ENCODE measurements at regions not wholly inside any gene's neighbourhood (a gene's known extent, or its start where the extent isn't known, plus 50 kb on each side); places are given as distances from the start of the nearest gene placed in this dataset.

GRCh38 chr3:193847402-193847801 lies 254.4 kb downstream of the OPA1 start:
- no peaks in the 10 kb centered on the region; a peak in 1 of 22 replicates for H3K27me3 ChIP-seq
- H3K4me1 ChIP-seq: peaks cover 12 to 17% (median 14%) of the 10 kb centered on the region in 10 experiments
- TF ChIP-seq Cebpa-rat (IDR thresholded peaks at IDR 0.05): no peak
- no peak overlapping the region for H3K27ac ChIP-seq
- H4K20me1 ChIP-seq: no peaks in the 10 kb centered on the region
- H3K9ac ChIP-seq: no peak overlapping the region
- no peak overlapping the region for H3K4me2 ChIP-seq
- H3K36me3 ChIP-seq: no peaks in the 10 kb centered on the region
- no peak overlapping the region for H3K4me3 ChIP-seq
- H3K9me3 ChIP-seq (replicated peaks in 1 of 11): peaks cover 0 to 11% (median 0%) of the 10 kb centered on the region in 11 experiments; a peak in 2 of 22 replicates

- no peak overlapping the region for H3K27ac ChIP-seq
- H4K20me1 ChIP-seq: no peaks in the 10 kb centered on the region
- no peak overlapping the region for H3K4me3 ChIP-seq
- TF ChIP-seq Cebpa-rat (IDR thresholded peaks at IDR 0.05): no peak
- H3K4me1 ChIP-seq: peaks cover 20 to 28% (median 25%) of the 10 kb centered on the region in 10 experiments
- no peaks in the 10 kb centered on the region for H3K36me3 ChIP-seq
- H3K4me2 ChIP-seq: no peak overlapping the region
- H3K9me3 ChIP-seq (replicated peaks in 1 of 11): peaks cover 0 to 11% (median 0%) of the 10 kb centered on the region in 11 experiments; a peak in 2 of 22 replicates
- no peaks in the 10 kb centered on the region; a peak in 1 of 22 replicates for H3K27me3 ChIP-seq
- no peak overlapping the region for H3K9ac ChIP-seq
Measured at GRCh38 chr3:193848547-193848946, 255.5 kb downstream of the OPA1 start.

- H3K36me3 ChIP-seq: no peaks in the 10 kb centered on the region
- no peak overlapping the region for H3K9ac ChIP-seq
- no peak overlapping the region for H3K4me2 ChIP-seq
- H3K9me3 ChIP-seq (replicated peaks in 1 of 11): peaks cover 0 to 9% (median 0%) of the 10 kb centered on the region in 11 experiments; a peak in 2 of 22 replicates
- H3K4me1 ChIP-seq: peaks cover 25 to 33% (median 30%) of the 10 kb centered on the region in 10 experiments
- no peak overlapping the region for H3K27ac ChIP-seq
- TF ChIP-seq Cebpa-rat (IDR thresholded peaks at IDR 0.05): no peak
- no peaks in the 10 kb centered on the region for H4K20me1 ChIP-seq
- H3K4me3 ChIP-seq: no peak overlapping the region
- H3K27me3 ChIP-seq: no peaks in the 10 kb centered on the region; a peak in 1 of 22 replicates
Measured at GRCh38 chr3:193850084-193850619, 257.1 kb downstream of the OPA1 start.

GRCh38 chr3:193851428-193851847 lies 258.4 kb downstream of the OPA1 start:
- Histone ChIP-seq H3K27me3 (no peaks in the 10 kb centered on the region), H3K27ac (peak overlapping the region in 6 of 11 experiments; percentile 42 to 77 (median 63); a peak in 9 of 22 replicates), H3K9ac (peak overlapping the region in 4 of 11 experiments; percentile 25 to 66 (median 59); a peak in 7 of 22 replicates), H4K20me1 (no peaks in the 10 kb centered on the region), H3K4me2 (peak overlapping the region; percentile 30 to 90 (median 78); a peak in 20 of 22 replicates), H3K9me3 (replicated peaks in 1 of 11) (0 out of 22 replicates have a peak, but pooled peaks cover 0 to 6% (median 0%) of the 10 kb centered on the region in 11 experiments), H3K4me1 (peaks cover 25 to 33% (median 30%) of the 10 kb centered on the region in 10 experiments), H3K36me3 (no peaks in the 10 kb centered on the region), H3K4me3 (no peak overlapping the region)
- no peak for TF ChIP-seq Cebpa-rat (IDR thresholded peaks at IDR 0.05)

- Histone ChIP-seq H3K4me2 (peak overlapping the region; percentile 30 to 90 (median 78)), H3K27ac (peak overlapping the region in 8 of 11 experiments; percentile 32 to 77 (median 53); a peak in 14 of 22 replicates), H3K27me3 (no peaks in the 10 kb centered on the region), H3K4me3 (peak overlapping the region in 3 of 10 experiments; percentile 16 to 19 (median 18); a peak in 1 of 20 replicates), H4K20me1 (no peaks in the 10 kb centered on the region), H3K4me1 (peaks cover 25 to 33% (median 30%) of the 10 kb centered on the region in 10 experiments), H3K9ac (peak overlapping the region in 6 of 11 experiments; percentile 1 to 66 (median 50); a peak in 11 of 22 replicates), H3K36me3 (no peaks in the 10 kb centered on the region), H3K9me3 (replicated peaks in 1 of 11) (0 out of 22 replicates have a peak, but pooled peaks cover 0 to 6% (median 0%) of the 10 kb centered on the region in 11 experiments)
- peak in 6 of 11 experiments; percentile 13 to 79 (median 56); a peak in 8 of 22 replicates for TF ChIP-seq Cebpa-rat (IDR thresholded peaks at IDR 0.05)
Measured at GRCh38 chr3:193851941-193852674, 259.1 kb downstream of the OPA1 start.

- peak overlapping the region in 6 of 11 experiments; percentile 43 to 77 (median 63); a peak in 10 of 22 replicates for H3K27ac ChIP-seq
- 0 out of 22 replicates have a peak, but pooled peaks cover 0 to 6% (median 0%) of the 10 kb centered on the region in 11 experiments for H3K9me3 ChIP-seq (replicated peaks in 1 of 11)
- H3K27me3 ChIP-seq: no peaks in the 10 kb centered on the region
- H4K20me1 ChIP-seq: no peaks in the 10 kb centered on the region
- peak overlapping the region; percentile 38 to 90 (median 78); a peak in 19 of 22 replicates for H3K4me2 ChIP-seq
- TF ChIP-seq Cebpa-rat (IDR thresholded peaks at IDR 0.05): no peak
- peak overlapping the region in 1 of 11 experiments; percentile 1; a peak in 1 of 22 replicates for H3K9ac ChIP-seq
- peaks cover 25 to 33% (median 30%) of the 10 kb centered on the region in 10 experiments for H3K4me1 ChIP-seq
- H3K36me3 ChIP-seq: no peaks in the 10 kb centered on the region
- no peak overlapping the region for H3K4me3 ChIP-seq
Measured at GRCh38 chr3:193852901-193853300, 259.9 kb downstream of the OPA1 start.

GRCh38 chr3:193853511-193854219 lies 260.7 kb downstream of the OPA1 start:
- Histone ChIP-seq H3K36me3 (no peaks in the 10 kb centered on the region), H3K4me3 (no peak overlapping the region), H4K20me1 (no peaks in the 10 kb centered on the region), H3K9ac (peak overlapping the region in 2 of 11 experiments; percentile 1 to 23; a peak in 2 of 22 replicates), H3K27ac (peak overlapping the region in 7 of 11 experiments; percentile 31 to 77 (median 54); a peak in 11 of 22 replicates), H3K4me1 (peaks cover 25 to 34% (median 30%) of the 10 kb centered on the region in 10 experiments), H3K4me2 (peak overlapping the region; percentile 38 to 90 (median 78)), H3K27me3 (no peaks in the 10 kb centered on the region), H3K9me3 (replicated peaks in 1 of 11) (0 out of 22 replicates have a peak, but pooled peaks cover 0 to 6% (median 0%) of the 10 kb centered on the region in 11 experiments)
- no peak for TF ChIP-seq Cebpa-rat (IDR thresholded peaks at IDR 0.05)

- H3K9ac ChIP-seq: no peak overlapping the region
- H3K4me2 ChIP-seq: no peak overlapping the region; a peak in 2 of 22 replicates
- H3K36me3 ChIP-seq: no peaks in the 10 kb centered on the region
- no peaks in the 10 kb centered on the region for H4K20me1 ChIP-seq
- H3K27ac ChIP-seq: no peak overlapping the region
- no peak for TF ChIP-seq Cebpa-rat (IDR thresholded peaks at IDR 0.05)
- H3K4me3 ChIP-seq: no peak overlapping the region
- H3K27me3 ChIP-seq: peaks cover 0 to 14% (median 8%) of the 10 kb centered on the region in 11 experiments; a peak in 15 of 22 replicates
- H3K9me3 ChIP-seq (replicated peaks in 1 of 11): no peaks in the 10 kb centered on the region
- peaks cover 10 to 15% (median 11%) of the 10 kb centered on the region in 10 experiments for H3K4me1 ChIP-seq
Measured at GRCh38 chr3:193857996-193858395, 265.0 kb downstream of the OPA1 start.

Data from BLaER1 treated with 17β-estradiol and CSF1 and Interleukin-3, amounts not matched to agents 10 nM and 100 nM (cell line).